ENCODE measurements at regions not wholly inside any gene's neighbourhood (a gene's known extent, or its start where the extent isn't known, plus 50 kb on each side); places are given as distances from the start of the nearest gene placed in this dataset.

- TF ChIP-seq GATA2 (IDR thresholded peaks at IDR 0.05; ENCODE audit: low read depth, low read length): no peak
- no peak for TF ChIP-seq GATA3 (IDR thresholded peaks at IDR 0.05; ENCODE audit: low read depth, low read length)
These were observed 156.9 kb upstream of the BNIP2 start for GRCh38 chr15:59845942-59846499.
